ENCODE measurements at regions not wholly inside any gene's neighbourhood (a gene's known extent, or its start where the extent isn't known, plus 50 kb on each side); places are given as distances from the start of the nearest gene placed in this dataset.

DNA sequence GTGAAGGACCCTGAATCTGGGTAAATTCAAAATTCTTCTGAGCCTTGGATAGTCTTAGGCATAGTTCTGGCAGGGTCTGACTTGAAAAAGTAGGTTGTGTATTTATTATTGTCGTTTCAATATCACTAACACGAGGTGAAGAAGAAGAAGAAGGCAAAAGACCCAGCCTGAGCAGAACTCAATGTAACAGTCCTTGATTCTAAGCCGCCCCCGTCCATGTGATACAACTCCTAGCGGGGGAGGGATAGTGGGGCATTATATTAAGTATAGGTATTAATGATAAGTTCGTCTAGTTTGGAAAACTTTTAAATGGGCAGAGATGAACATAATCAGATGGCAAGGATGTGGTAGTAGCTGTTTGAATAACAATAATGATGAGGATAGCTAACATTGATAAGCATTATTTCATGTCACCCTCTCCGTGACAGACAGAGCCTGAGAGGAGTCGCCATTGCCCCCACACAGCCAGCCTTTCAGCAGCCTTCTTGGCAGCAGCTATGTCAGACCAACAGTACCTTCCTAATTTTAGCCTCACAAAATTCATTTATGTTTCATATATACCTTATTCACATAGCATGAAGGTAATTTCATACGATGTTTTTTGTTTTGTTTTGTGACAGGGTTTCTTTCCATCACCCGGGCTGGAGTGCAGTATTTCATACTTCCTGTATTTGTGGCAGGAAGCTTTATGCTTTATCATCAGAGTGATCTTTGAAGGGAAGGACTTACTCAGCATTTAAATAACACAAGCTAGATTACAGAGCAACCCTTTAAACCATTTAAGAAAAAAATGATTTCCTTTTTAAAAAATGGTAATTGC lies 64.4 kb upstream of the NPAS1 start:
- TF ChIP-seq EZH2 (IDR thresholded peaks at IDR 0.05; ENCODE audit: borderline replicate concordance, low read depth, low read length, severe bottlenecking): no peak
- TF ChIP-seq, protein P1, sequence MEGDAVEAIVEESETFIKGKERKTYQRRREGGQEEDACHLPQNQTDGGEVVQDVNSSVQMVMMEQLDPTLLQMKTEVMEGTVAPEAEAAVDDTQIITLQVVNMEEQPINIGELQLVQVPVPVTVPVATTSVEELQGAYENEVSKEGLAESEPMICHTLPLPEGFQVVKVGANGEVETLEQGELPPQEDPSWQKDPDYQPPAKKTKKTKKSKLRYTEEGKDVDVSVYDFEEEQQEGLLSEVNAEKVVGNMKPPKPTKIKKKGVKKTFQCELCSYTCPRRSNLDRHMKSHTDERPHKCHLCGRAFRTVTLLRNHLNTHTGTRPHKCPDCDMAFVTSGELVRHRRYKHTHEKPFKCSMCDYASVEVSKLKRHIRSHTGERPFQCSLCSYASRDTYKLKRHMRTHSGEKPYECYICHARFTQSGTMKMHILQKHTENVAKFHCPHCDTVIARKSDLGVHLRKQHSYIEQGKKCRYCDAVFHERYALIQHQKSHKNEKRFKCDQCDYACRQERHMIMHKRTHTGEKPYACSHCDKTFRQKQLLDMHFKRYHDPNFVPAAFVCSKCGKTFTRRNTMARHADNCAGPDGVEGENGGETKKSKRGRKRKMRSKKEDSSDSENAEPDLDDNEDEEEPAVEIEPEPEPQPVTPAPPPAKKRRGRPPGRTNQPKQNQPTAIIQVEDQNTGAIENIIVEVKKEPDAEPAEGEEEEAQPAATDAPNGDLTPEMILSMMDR (IDR thresholded peaks at IDR 0.05; ENCODE audit: borderline replicate concordance, extremely low read depth, low read length, poor library complexity, severe bottlenecking): no peak
